ENCODE measurements at regions not wholly inside any gene's neighbourhood (a gene's known extent, or its start where the extent isn't known, plus 50 kb on each side); places are given as distances from the start of the nearest gene placed in this dataset.

- H3F3A ChIP-seq (ENCODE audit: insufficient read depth) = no peaks in the 10 kb centered on the region
- H3K27me3 ChIP-seq (replicated peaks; ENCODE audit: insufficient read depth) = no peaks in the 10 kb centered on the region
- no peaks in the 10 kb centered on the region for H3K9me2 ChIP-seq (ENCODE audit: insufficient read depth)
- no peak for DNase-seq
- H3K4me3 ChIP-seq = no peak overlapping the region
- no peak overlapping the region for H3K4me2 ChIP-seq (ENCODE audit: unreplicated experiment)
- H3K36me3 ChIP-seq (ENCODE audit: low read depth) = no peaks in the 10 kb centered on the region
- no peaks in the 10 kb centered on the region for H4K20me1 ChIP-seq (ENCODE audit: insufficient read depth)
- H3K79me2 ChIP-seq (ENCODE audit: insufficient read depth) = no peaks in the 10 kb centered on the region
- peaks cover 6% of the 10 kb centered on the region; the same call in 1 of the 2 replicates for H3K4me1 ChIP-seq (ENCODE audit: insufficient read depth)
- TF ChIP-seq EZH2 (IDR thresholded peaks at IDR 0.05; ENCODE audit: insufficient read depth, poor library complexity, severe bottlenecking) = no peak
- no peak for TF ChIP-seq EZH2phosphoT487 (IDR thresholded peaks at IDR 0.05; ENCODE audit: insufficient read depth, low read depth)
- in situ Hi-C loops (cut with MboI) = no loop called here
- H3K27ac ChIP-seq = no peak overlapping the region
- no peaks in the 10 kb centered on the region for H3K9me3 ChIP-seq (ENCODE audit: low read depth)
- no peak overlapping the region for H2AFZ ChIP-seq
- H3K9ac ChIP-seq = no peak overlapping the region
- WGBS, 2 experiments (ENCODE audit: low coverage in 1 of 2, low lambda C conversion rate in 2 of 2, missing lambda C conversion rate in 2 of 2) = 52 to 54% methylated on average over 5 of the region's 5 CpGs
Observed at GRCh38 chr6:155847711-155848110, 392.1 kb upstream of the NOX3 start.

DNA sequence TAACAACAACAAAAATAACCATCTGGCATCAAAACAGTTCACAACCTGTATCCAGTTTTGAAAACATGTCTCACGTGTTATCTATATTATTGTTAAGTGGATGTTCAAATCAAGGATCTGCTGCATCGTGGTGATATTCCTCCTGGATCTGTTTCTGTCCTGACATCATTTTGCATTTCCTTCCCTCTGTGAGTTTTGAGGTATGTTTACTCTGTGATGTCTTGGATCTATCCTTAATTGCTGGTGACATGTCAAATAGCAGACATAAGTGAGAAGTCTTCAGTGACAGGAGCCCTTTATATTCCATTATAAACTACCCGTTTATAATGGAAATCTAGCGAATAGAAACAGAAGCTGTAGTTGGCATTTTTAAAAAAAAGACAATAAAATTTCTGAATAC lies 381.8 kb upstream of the NOX3 start:
- Histone ChIP-seq H3K79me2 (ENCODE audit: insufficient read depth) (no peaks in the 10 kb centered on the region), H3K9me3 (ENCODE audit: low read depth) (no peaks in the 10 kb centered on the region)

GRCh38 chr6:155832596-155832995 lies 377.0 kb upstream of the NOX3 start:
- Histone ChIP-seq H3K9me3 (ENCODE audit: low read depth) (no peaks in the 10 kb centered on the region), H4K20me1 (ENCODE audit: insufficient read depth) (no peaks in the 10 kb centered on the region), H3K27me3 (replicated peaks; ENCODE audit: insufficient read depth) (no peaks in the 10 kb centered on the region), H3F3A (ENCODE audit: insufficient read depth) (no peaks in the 10 kb centered on the region), H2AFZ (no peak overlapping the region), H3K4me3 (no peak overlapping the region), H3K4me2 (ENCODE audit: unreplicated experiment) (no peak overlapping the region), H3K79me2 (ENCODE audit: insufficient read depth) (no peaks in the 10 kb centered on the region), H3K27ac (no peak overlapping the region), H3K9ac (no peak overlapping the region), H3K9me2 (ENCODE audit: insufficient read depth) (no peaks in the 10 kb centered on the region), H3K4me1 (ENCODE audit: insufficient read depth) (no peaks in the 10 kb centered on the region), H3K36me3 (ENCODE audit: low read depth) (no peaks in the 10 kb centered on the region)
- no peak for TF ChIP-seq EZH2phosphoT487 (IDR thresholded peaks at IDR 0.05; ENCODE audit: insufficient read depth, low read depth)
- TF ChIP-seq EZH2 (IDR thresholded peaks at IDR 0.05; ENCODE audit: insufficient read depth, poor library complexity, severe bottlenecking) = no peak
- DNase-seq = no peak
- in situ Hi-C loops (cut with MboI) = no loop called here
- WGBS, 2 experiments (ENCODE audit: low coverage in 1 of 2, low lambda C conversion rate in 2 of 2, missing lambda C conversion rate in 2 of 2) = 59 to 72% methylated on average over 4 of the region's 4 CpGs

More for the DNA sequence above, 381.8 kb upstream of the NOX3 start:
- no peak overlapping the region for H3K4me2 ChIP-seq (ENCODE audit: unreplicated experiment)
- no peaks in the 10 kb centered on the region for H3K9me2 ChIP-seq (ENCODE audit: insufficient read depth)
- no peaks in the 10 kb centered on the region for H3K36me3 ChIP-seq (ENCODE audit: low read depth)
- H3F3A ChIP-seq (ENCODE audit: insufficient read depth) = no peaks in the 10 kb centered on the region
- H4K20me1 ChIP-seq (ENCODE audit: insufficient read depth) = no peaks in the 10 kb centered on the region
- H3K27me3 ChIP-seq (replicated peaks; ENCODE audit: insufficient read depth) = no peaks in the 10 kb centered on the region
- WGBS, 2 experiments (ENCODE audit: low coverage in 1 of 2, low lambda C conversion rate in 2 of 2, missing lambda C conversion rate in 2 of 2) = 58 to 64% methylated on average over 4 of the region's 4 CpGs
- no peak overlapping the region for H3K27ac ChIP-seq
- H3K4me3 ChIP-seq = no peak overlapping the region
- DNase-seq = no peak
- TF ChIP-seq EZH2 (IDR thresholded peaks at IDR 0.05; ENCODE audit: insufficient read depth, poor library complexity, severe bottlenecking) = no peak
- no peak for TF ChIP-seq EZH2phosphoT487 (IDR thresholded peaks at IDR 0.05; ENCODE audit: insufficient read depth, low read depth)
- no peak overlapping the region for H2AFZ ChIP-seq
- in situ Hi-C loops (cut with MboI) = no loop called here
- no peak overlapping the region for H3K9ac ChIP-seq
- no peaks in the 10 kb centered on the region for H3K4me1 ChIP-seq (ENCODE audit: insufficient read depth)

GRCh38 chr6:155830531-155830930 lies 374.9 kb upstream of the NOX3 start:
- Histone ChIP-seq H3K4me2 (ENCODE audit: unreplicated experiment) (no peak overlapping the region), H3K4me1 (ENCODE audit: insufficient read depth) (no peaks in the 10 kb centered on the region), H3K27ac (no peak overlapping the region), H3K9me2 (ENCODE audit: insufficient read depth) (no peaks in the 10 kb centered on the region), H3K4me3 (no peak overlapping the region), H2AFZ (no peak overlapping the region), H3K9ac (no peak overlapping the region), H3K79me2 (ENCODE audit: insufficient read depth) (no peaks in the 10 kb centered on the region), H3F3A (ENCODE audit: insufficient read depth) (no peaks in the 10 kb centered on the region), H3K36me3 (ENCODE audit: low read depth) (no peaks in the 10 kb centered on the region), H3K27me3 (replicated peaks; ENCODE audit: insufficient read depth) (no peaks in the 10 kb centered on the region), H4K20me1 (ENCODE audit: insufficient read depth) (no peaks in the 10 kb centered on the region), H3K9me3 (ENCODE audit: low read depth) (no peaks in the 10 kb centered on the region)
- WGBS, 2 experiments (ENCODE audit: low coverage in 1 of 2, low lambda C conversion rate in 2 of 2, missing lambda C conversion rate in 2 of 2) = 48 to 50% methylated on average over 5 of the region's 5 CpGs
- DNase-seq = no peak
- TF ChIP-seq EZH2phosphoT487 (IDR thresholded peaks at IDR 0.05; ENCODE audit: insufficient read depth, low read depth) = no peak
- no peak for TF ChIP-seq EZH2 (IDR thresholded peaks at IDR 0.05; ENCODE audit: insufficient read depth, poor library complexity, severe bottlenecking)
- in situ Hi-C loops (cut with MboI) = no loop called here

GRCh38 chr6:155829646-155830045 lies 374.0 kb upstream of the NOX3 start:
- Histone ChIP-seq H3K9ac (no peak overlapping the region), H3K27ac (no peak overlapping the region), H3K36me3 (ENCODE audit: low read depth) (no peaks in the 10 kb centered on the region), H3K4me1 (ENCODE audit: insufficient read depth) (no peaks in the 10 kb centered on the region), H2AFZ (no peak overlapping the region), H3K27me3 (replicated peaks; ENCODE audit: insufficient read depth) (no peaks in the 10 kb centered on the region), H3K9me3 (ENCODE audit: low read depth) (no peaks in the 10 kb centered on the region), H4K20me1 (ENCODE audit: insufficient read depth) (no peaks in the 10 kb centered on the region), H3K4me3 (no peak overlapping the region), H3K4me2 (ENCODE audit: unreplicated experiment) (no peak overlapping the region), H3K9me2 (ENCODE audit: insufficient read depth) (no peaks in the 10 kb centered on the region), H3K79me2 (ENCODE audit: insufficient read depth) (no peaks in the 10 kb centered on the region), H3F3A (ENCODE audit: insufficient read depth) (no peaks in the 10 kb centered on the region)
- WGBS, 2 experiments (ENCODE audit: low coverage in 1 of 2, low lambda C conversion rate in 2 of 2, missing lambda C conversion rate in 2 of 2) = 53 to 55% methylated on average over 2 of the region's 2 CpGs
- in situ Hi-C loops (cut with MboI) = no loop called here
- no peak for DNase-seq
- TF ChIP-seq EZH2 (IDR thresholded peaks at IDR 0.05; ENCODE audit: insufficient read depth, poor library complexity, severe bottlenecking) = no peak
- TF ChIP-seq EZH2phosphoT487 (IDR thresholded peaks at IDR 0.05; ENCODE audit: insufficient read depth, low read depth) = no peak

All from GM23248 (cell line).